HepG2 (cell line): ENCODE measurements at regions not wholly inside any gene's neighbourhood (a gene's known extent, or its start where the extent isn't known, plus 50 kb on each side); places are given as distances from the start of the nearest gene placed in this dataset.

Experiments
- MAX ChIP-seq: IDR thresholded peaks from 2 replicates; pipeline ENCODE4 v1.6.1; 2012; ENCODE audit warnings: inconsistent platforms
- MAZ ChIP-seq, 2 experiments: sonication (generic) in 1 of 2; formaldehyde crosslinking in 1 of 2; IDR thresholded peaks; 2 replicates each; pipeline versions ENCODE4 v1.5.0 to v1.6.1; 2012 to 2020; ENCODE audit warnings: low read depth in 2 of 2, mild to moderate bottlenecking in 2 of 2, borderline replicate concordance in 1 of 2, improper control_type of control experiment in 1 of 2, low read length in 1 of 2, missing genetic modification reagents in 1 of 2, moderate library complexity in 1 of 2
- NR3C1 ChIP-seq: sonication (generic); formaldehyde crosslinking; IDR thresholded peaks from 2 replicates; pipeline ENCODE4 v1.4.0; 2020; ENCODE audit warnings: missing genetic modification reagents
- SRSF9 ChIP-seq: fragments of 200-400 bp; formaldehyde crosslinking; IDR thresholded peaks from 2 replicates; pipeline ENCODE4 v1.6.1; 2018; ENCODE audit warnings: borderline replicate concordance, mild to moderate bottlenecking, low read depth, low read length; ENCODE audit not compliant: insufficient read depth, poor library complexity, severe bottlenecking
- YY1 ChIP-seq: IDR thresholded peaks from 2 replicates; pipeline ENCODE4 v1.6.1; 2011; ENCODE audit warnings: low read length, low read depth, moderate library complexity, mild to moderate bottlenecking; ENCODE audit not compliant: insufficient read depth, insufficient replicate concordance
- ZBTB7A ChIP-seq: sonication (generic); formaldehyde crosslinking; IDR thresholded peaks from 2 replicates; pipeline ENCODE4 v1.8.0; 2022; ENCODE audit warnings: mild to moderate bottlenecking, missing genetic modification reagents

- TF ChIP-seq ZBTB7A: no peak
- no peak for TF ChIP-seq MAX
- no peak for TF ChIP-seq MAZ (IDR thresholded peaks at IDR 0.05; ENCODE audit: borderline replicate concordance, low read depth, low read length)
- no peak for TF ChIP-seq MAZ (CRISPR knock-in tag; IDR thresholded peaks at IDR 0.05; ENCODE audit: low read depth)
- TF ChIP-seq YY1: no peak
- no peak for TF ChIP-seq NR3C1 (CRISPR knock-in tag)
- no peak for TF ChIP-seq SRSF9
Observed at GRCh38 chr13:55467476-55467875, 1673.2 kb upstream of the PRR20A start.
